Activated CD8-positive, alpha-beta memory T cell treated with anti-CD3 and anti-CD28 coated beads for 4 hours (primary cell): ENCODE measurements at regions not wholly inside any gene's neighbourhood (a gene's known extent, or its start where the extent isn't known, plus 50 kb on each side); places are given as distances from the start of the nearest gene placed in this dataset.
"Not testable (repeated sequence)": the region's sequence is repeated elsewhere in the genome, so short reads cannot be mapped to it uniquely, and the experiment has no call there.

Experiments used
- DNase-seq, 2 donors: peaks; one replicate each; pipeline ENCODE4 v3.0.0-alpha.2; 2020; ENCODE audit warnings: low read depth in 2 of 2

- DNase-seq = no peak
These were observed 171.1 kb upstream of the ATP11B start for GRCh38 chr3:182622241-182622545.

- DNase-seq = no peak
These were observed 166.5 kb upstream of the ATP11B start for GRCh38 chr3:182626484-182627467.

GRCh38 chr3:182628531-182628930, 164.8 kb upstream of the ATP11B start:
- DNase-seq = no peak

GRCh38 chr3:182629521-182629920, 163.8 kb upstream of the ATP11B start:
- DNase-seq = no peak

GRCh38 chr3:182631183-182632076, 161.9 kb upstream of the ATP11B start:
- no peak for DNase-seq

GRCh38 chr3:182632077-182632393, 161.3 kb upstream of the ATP11B start:
- no peak for DNase-seq

- no peak for DNase-seq
These were observed 160.1 kb upstream of the ATP11B start for GRCh38 chr3:182633186-182633585.

- no peak for DNase-seq
These were observed 156.7 kb upstream of the ATP11B start for GRCh38 chr3:182636646-182637045.

- no peak for DNase-seq
These were observed 155.8 kb upstream of the ATP11B start for GRCh38 chr3:182637350-182638110.

- DNase-seq = no peak
These were observed 149.3 kb upstream of the ATP11B start for GRCh38 chr3:182644013-182644412.

- no peak for DNase-seq
These were observed 148.4 kb upstream of the ATP11B start for GRCh38 chr3:182644790-182645433.

- DNase-seq = no peak
These were observed 142.7 kb upstream of the ATP11B start for GRCh38 chr3:182650568-182651128.

- DNase-seq = no peak
These were observed 141.8 kb upstream of the ATP11B start for GRCh38 chr3:182651461-182651860.

GRCh38 chr3:182653065-182653464, 140.2 kb upstream of the ATP11B start:
- not testable (repeated sequence) for DNase-seq

GRCh38 chr3:182668541-182668940, 124.8 kb upstream of the ATP11B start:
- no peak for DNase-seq

GRCh38 chr3:182668974-182669373, 124.3 kb upstream of the ATP11B start:
- no peak for DNase-seq

GRCh38 chr3:182671541-182671940, 121.8 kb upstream of the ATP11B start:
- no peak for DNase-seq

- no peak for DNase-seq
These were observed 121.4 kb upstream of the ATP11B start for GRCh38 chr3:182671942-182672341.

- no peak for DNase-seq
These were observed 120.0 kb upstream of the ATP11B start for GRCh38 chr3:182673336-182673735.

GRCh38 chr3:182682263-182683241, 110.8 kb upstream of the ATP11B start:
- peak; percentile 4 to 19 for DNase-seq
